Keratinocyte (primary cell): ENCODE measurements at regions not wholly inside any gene's neighbourhood (a gene's known extent, or its start where the extent isn't known, plus 50 kb on each side); places are given as distances from the start of the nearest gene placed in this dataset.

Experiments used
- DNase-seq: peaks from one replicate; pipeline ENCODE4 v3.0.0-alpha.2; 2011; ENCODE audit warnings: low read depth, missing footprints, low spot score
- FAIRE-seq: peaks from 2 replicates; lab custom pipeline; 2011; peaks lifted over from hg19 to GRCh38; lab: Jason Lieb, UNC
- H2AFZ ChIP-seq: 2 replicates; pipeline ENCODE4 v1.6.0; 2012; ENCODE audit warnings: low read length, control low read depth, inconsistent platforms; ENCODE audit not compliant: control insufficient read depth
- H3K27ac ChIP-seq: 2 replicates; pipeline ENCODE4 v1.5.1; 2011; ENCODE audit warnings: low read length; ENCODE audit not compliant: control insufficient read depth, insufficient read depth
- H3K27me3 ChIP-seq: 3 replicates; pipeline ENCODE4 v1.6.0; 2011; ENCODE audit warnings: low read length; ENCODE audit not compliant: control insufficient read depth, insufficient read depth; ENCODE audit errors: extremely low read depth
- H3K36me3 ChIP-seq, 2 experiments: 2 replicates in 1 of 2; 3 replicates in 1 of 2; pipeline ENCODE4 v1.5.1; 2011; ENCODE audit warnings: low read length in 2 of 2, mild to moderate bottlenecking in 1 of 2; ENCODE audit not compliant: control insufficient read depth in 2 of 2, insufficient read depth in 2 of 2; ENCODE audit errors: extremely low read depth in 1 of 2
- H3K4me1 ChIP-seq: 3 replicates; pipeline ENCODE4 v1.5.1; 2011; ENCODE audit warnings: low read length; ENCODE audit not compliant: control insufficient read depth, insufficient read depth; ENCODE audit errors: extremely low read depth
- H3K4me2 ChIP-seq: 3 replicates; pipeline ENCODE4 v1.6.0; 2011; ENCODE audit warnings: low read depth, low read length; ENCODE audit not compliant: control insufficient read depth, insufficient read depth; ENCODE audit errors: extremely low read depth
- H3K4me3 ChIP-seq, 3 experiments: fragments of 200-600 bp in 1 of 3; sonication (generic) in 1 of 3; 2 replicates in 2 of 3; 3 replicates in 1 of 3; pipeline ENCODE4 v1.5.1; 2011 to 2016; ENCODE audit warnings: low read length in 3 of 3, mild to moderate bottlenecking in 3 of 3, control low read depth in 2 of 3, inconsistent platforms in 1 of 3, low read depth in 1 of 3, mixed read lengths in 1 of 3, mixed run types in 1 of 3, moderate library complexity in 1 of 3; ENCODE audit not compliant: control insufficient read depth in 2 of 3, insufficient read depth in 2 of 3; ENCODE audit errors: extremely low read depth in 1 of 3
- H3K79me2 ChIP-seq: 2 replicates; pipeline ENCODE4 v1.6.0; 2012; ENCODE audit warnings: low read length; ENCODE audit not compliant: control insufficient read depth, insufficient read depth
- H3K9ac ChIP-seq: 3 replicates; pipeline ENCODE4 v1.6.0; 2011; ENCODE audit warnings: low read length; ENCODE audit not compliant: control insufficient read depth, insufficient read depth; ENCODE audit errors: extremely low read depth
- H3K9me1 ChIP-seq: 3 replicates; pipeline ENCODE4 v1.6.0; 2011; ENCODE audit warnings: low read length; ENCODE audit not compliant: control insufficient read depth, insufficient read depth; ENCODE audit errors: extremely low read depth
- H3K9me3 ChIP-seq: 2 replicates; pipeline ENCODE4 v1.5.1; 2012; ENCODE audit warnings: low read depth, low read length; ENCODE audit not compliant: control insufficient read depth
- H4K20me1 ChIP-seq: 3 replicates; pipeline ENCODE4 v1.6.0; 2011; ENCODE audit warnings: low read length; ENCODE audit not compliant: control insufficient read depth, insufficient read depth; ENCODE audit errors: extremely low read depth
- CTCF ChIP-seq, 3 experiments: IDR thresholded peaks in 1 of 3; conservative IDR thresholded peaks in 1 of 3; optimal IDR thresholded peaks in 1 of 3; 2 replicates in 2 of 3; 3 replicates in 1 of 3; pipeline versions ENCODE3 to v1.5.1; 2011; ENCODE audit warnings: low read length in 3 of 3, mild to moderate bottlenecking in 3 of 3, moderate library complexity in 2 of 3, control low read depth in 1 of 3, inconsistent platforms in 1 of 3; ENCODE audit not compliant: insufficient read depth in 2 of 3; ENCODE audit errors: extremely low read depth in 1 of 3
- EZH2 ChIP-seq: IDR thresholded peaks from one replicate; pipeline ENCODE4 v1.6.1; 2012; ENCODE audit warnings: inconsistent platforms, mild to moderate bottlenecking, low read length, moderate library complexity
- dilution Hi-C: fragments of 300-500 bp; cut with MboI; formaldehyde crosslinking; loops from one replicate; pipeline ENCODE4 v1.7.0; 2020; ENCODE audit warnings: low sequenced_read_pairs; ENCODE audit not compliant: extremely low pct_ligation_motif_present

GRCh38 chr2:7676714-7677113, 759.5 kb downstream of the RNF144A start:
- TF ChIP-seq EZH2 (no peak), CTCF (optimal IDR thresholded peaks at IDR 0.05 in 1 of 3, IDR thresholded peaks at IDR 0.05 in 1 of 3, conservative IDR thresholded peaks at IDR 0.05 in 1 of 3; ENCODE audit: extremely low read depth in 1 of 3, insufficient read depth in 2 of 3, low read length in 3 of 3) (no peak)
- Histone ChIP-seq H3K27me3 (no peaks in the 10 kb centered on the region), H3K36me3 (no peaks in the 10 kb centered on the region), H3K4me3 (no peak overlapping the region), H2AFZ (no peak overlapping the region), H3K9me1 (no peaks in the 10 kb centered on the region), H3K79me2 (no peaks in the 10 kb centered on the region), H3K9me3 (no peaks in the 10 kb centered on the region), H3K4me1 (no peaks in the 10 kb centered on the region), H4K20me1 (no peaks in the 10 kb centered on the region), H3K27ac (no peak overlapping the region), H3K4me2 (no peak overlapping the region), H3K9ac (no peak overlapping the region)
- DNase-seq (no peak), FAIRE-seq (no peak)
- dilution Hi-C loops, result no loop called here

- Histone ChIP-seq H3K36me3 (no peaks in the 10 kb centered on the region), H4K20me1 (no peaks in the 10 kb centered on the region), H3K27me3 (no peaks in the 10 kb centered on the region), H3K27ac (no peak overlapping the region), H3K4me2 (no peak overlapping the region), H3K4me3 (no peak overlapping the region), H3K9me3 (no peaks in the 10 kb centered on the region), H3K4me1 (peaks cover 11% of the 10 kb centered on the region), H3K79me2 (no peaks in the 10 kb centered on the region), H3K9me1 (no peaks in the 10 kb centered on the region), H3K9ac (no peak overlapping the region), H2AFZ (no peak overlapping the region)
- no peak for DNase-seq
- FAIRE-seq, result no peak
- TF ChIP-seq CTCF (optimal IDR thresholded peaks at IDR 0.05 in 1 of 3, IDR thresholded peaks at IDR 0.05 in 1 of 3, conservative IDR thresholded peaks at IDR 0.05 in 1 of 3; ENCODE audit: extremely low read depth in 1 of 3, insufficient read depth in 2 of 3, low read length in 3 of 3) (no peak), EZH2 (no peak)
- dilution Hi-C loops, result no loop called here
Measured at GRCh38 chr2:7681881-7682461, 764.8 kb downstream of the RNF144A start.
